ENCODE measurements at regions not wholly inside any gene's neighbourhood (a gene's known extent, or its start where the extent isn't known, plus 50 kb on each side); places are given as distances from the start of the nearest gene placed in this dataset.

DNA sequence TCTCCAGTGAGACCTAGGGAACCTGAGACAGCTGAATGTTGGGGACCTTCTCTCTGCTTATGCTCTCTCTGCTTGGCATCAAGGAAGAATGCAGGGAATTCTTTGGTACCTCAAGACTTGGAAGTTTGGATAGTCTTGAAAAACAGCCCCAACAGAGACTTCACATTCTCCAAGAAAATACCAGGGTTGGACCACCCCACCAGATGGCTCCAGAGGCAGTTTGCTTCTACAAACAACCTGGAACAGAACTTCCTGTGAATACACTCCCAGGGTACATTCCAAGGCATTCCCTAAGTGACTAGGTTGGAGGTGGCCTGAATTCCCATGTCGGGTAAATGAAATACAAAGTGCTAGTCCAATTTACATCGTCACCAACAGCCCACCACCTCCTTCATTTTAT is 314.4 kb downstream of the PMP22 start:
- no peak for DNase-seq
- Histone ChIP-seq H3K27me3 (no peaks in the 10 kb centered on the region), H3K4me3 (replicated peaks in 1 of 3) (no peak overlapping the region), H3K36me3 (no peaks in the 10 kb centered on the region), H3K27ac (no peak overlapping the region), H3K4me1 (no peaks in the 10 kb centered on the region), H3K9me3 (no peaks in the 10 kb centered on the region)
- 81 to 90% methylated on average over 2 of the region's 2 CpGs for WGBS, 2 donors
- intact Hi-C loops (cut with DNase I) = no loop called here
- TF ChIP-seq, protein P1, sequence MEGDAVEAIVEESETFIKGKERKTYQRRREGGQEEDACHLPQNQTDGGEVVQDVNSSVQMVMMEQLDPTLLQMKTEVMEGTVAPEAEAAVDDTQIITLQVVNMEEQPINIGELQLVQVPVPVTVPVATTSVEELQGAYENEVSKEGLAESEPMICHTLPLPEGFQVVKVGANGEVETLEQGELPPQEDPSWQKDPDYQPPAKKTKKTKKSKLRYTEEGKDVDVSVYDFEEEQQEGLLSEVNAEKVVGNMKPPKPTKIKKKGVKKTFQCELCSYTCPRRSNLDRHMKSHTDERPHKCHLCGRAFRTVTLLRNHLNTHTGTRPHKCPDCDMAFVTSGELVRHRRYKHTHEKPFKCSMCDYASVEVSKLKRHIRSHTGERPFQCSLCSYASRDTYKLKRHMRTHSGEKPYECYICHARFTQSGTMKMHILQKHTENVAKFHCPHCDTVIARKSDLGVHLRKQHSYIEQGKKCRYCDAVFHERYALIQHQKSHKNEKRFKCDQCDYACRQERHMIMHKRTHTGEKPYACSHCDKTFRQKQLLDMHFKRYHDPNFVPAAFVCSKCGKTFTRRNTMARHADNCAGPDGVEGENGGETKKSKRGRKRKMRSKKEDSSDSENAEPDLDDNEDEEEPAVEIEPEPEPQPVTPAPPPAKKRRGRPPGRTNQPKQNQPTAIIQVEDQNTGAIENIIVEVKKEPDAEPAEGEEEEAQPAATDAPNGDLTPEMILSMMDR (IDR thresholded peaks at IDR 0.05) = no peak

DNA sequence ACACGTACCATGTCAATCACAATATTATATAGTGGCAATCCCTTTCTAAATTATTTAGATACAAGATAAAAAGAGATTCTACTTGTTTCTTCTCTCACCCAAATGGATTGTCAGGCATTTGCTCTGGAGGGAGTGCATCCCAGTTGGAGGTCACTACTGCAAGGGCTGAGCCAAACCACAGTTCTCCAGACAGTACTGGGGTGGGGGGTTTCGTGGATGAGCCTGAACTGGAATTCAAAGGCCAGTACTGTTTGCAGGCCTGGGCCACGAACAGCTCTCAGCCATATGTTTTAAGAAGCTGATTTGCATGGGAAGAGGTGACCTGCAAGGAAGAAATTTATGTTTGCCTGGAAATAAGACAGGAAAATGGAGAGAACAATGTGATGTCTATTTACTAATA is 314.9 kb downstream of the PMP22 start:
- intact Hi-C loops (cut with DNase I) = no loop called here
- Histone ChIP-seq H3K27me3 (no peaks in the 10 kb centered on the region), H3K27ac (no peak overlapping the region), H3K9me3 (no peaks in the 10 kb centered on the region), H3K4me3 (replicated peaks in 1 of 3) (no peak overlapping the region), H3K36me3 (no peaks in the 10 kb centered on the region), H3K4me1 (no peaks in the 10 kb centered on the region)
- DNase-seq = no peak
- WGBS, 2 donors = 69 to 78% methylated on average over 3 of the region's 3 CpGs
- TF ChIP-seq, protein P1 (IDR thresholded peaks at IDR 0.05) = no peak

DNA sequence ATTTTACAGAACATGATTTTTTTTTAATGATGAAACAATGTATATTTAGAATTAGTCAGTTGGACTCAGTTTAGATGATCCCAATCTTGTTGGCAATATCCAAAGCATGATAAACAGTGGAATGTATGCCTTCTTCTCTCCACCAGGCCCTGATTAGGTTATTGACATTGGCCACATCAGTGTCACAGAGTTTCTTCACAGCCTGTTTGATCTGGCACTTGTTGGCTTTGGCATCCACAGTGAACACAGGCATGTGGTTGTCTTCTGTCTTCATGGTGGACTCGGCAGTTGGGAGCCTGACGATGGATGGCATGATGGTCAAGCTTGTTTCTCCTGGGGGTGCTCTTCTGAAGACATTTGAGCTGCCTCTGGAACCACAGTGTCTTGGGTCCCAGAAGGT is 317.5 kb downstream of the PMP22 start:
- intact Hi-C loops (cut with DNase I) = no loop called here
- Histone ChIP-seq H3K9me3 (no peaks in the 10 kb centered on the region), H3K4me1 (no peaks in the 10 kb centered on the region), H3K4me3 (replicated peaks in 1 of 3) (no peak overlapping the region), H3K27ac (no peak overlapping the region), H3K36me3 (no peaks in the 10 kb centered on the region), H3K27me3 (no peaks in the 10 kb centered on the region)
- 82 to 97% methylated on average over 2 of the region's 2 CpGs for WGBS, 2 donors
- DNase-seq = no peak
- TF ChIP-seq POLR2A (IDR thresholded peaks at IDR 0.05) = no peak
- TF ChIP-seq, protein P1 (IDR thresholded peaks at IDR 0.05) = no peak

DNA sequence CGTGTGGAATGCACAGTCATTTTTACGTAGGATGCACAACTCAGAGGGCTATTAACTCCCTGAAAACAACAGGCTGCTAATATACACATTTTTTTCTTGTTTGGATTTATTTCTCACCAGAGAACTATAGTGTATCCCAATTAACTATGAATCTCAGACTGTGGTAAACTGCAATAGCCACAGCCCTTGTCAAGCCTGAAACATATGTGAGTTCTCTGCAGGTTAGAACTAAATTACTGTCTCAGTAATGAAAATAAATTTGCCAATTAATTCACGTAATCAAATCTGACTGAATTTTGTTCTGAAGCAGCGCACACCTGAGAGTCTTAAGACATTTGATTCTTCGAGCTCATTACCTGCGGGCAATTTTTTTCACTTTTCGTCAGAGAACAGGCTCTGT is 318.6 kb downstream of the PMP22 start:
- intact Hi-C loops (cut with DNase I) = no loop called here
- TF ChIP-seq, protein P1 (IDR thresholded peaks at IDR 0.05) = no peak
- TF ChIP-seq POLR2A (IDR thresholded peaks at IDR 0.05) = no peak
- Histone ChIP-seq H3K36me3 (no peaks in the 10 kb centered on the region), H3K4me1 (no peaks in the 10 kb centered on the region), H3K27me3 (no peaks in the 10 kb centered on the region), H3K9me3 (no peaks in the 10 kb centered on the region), H3K4me3 (replicated peaks in 1 of 3) (no peak overlapping the region), H3K27ac (no peak overlapping the region)
- no peak for DNase-seq
- WGBS, 2 donors = 82 to 88% methylated on average over 7 of the region's 7 CpGs

DNA sequence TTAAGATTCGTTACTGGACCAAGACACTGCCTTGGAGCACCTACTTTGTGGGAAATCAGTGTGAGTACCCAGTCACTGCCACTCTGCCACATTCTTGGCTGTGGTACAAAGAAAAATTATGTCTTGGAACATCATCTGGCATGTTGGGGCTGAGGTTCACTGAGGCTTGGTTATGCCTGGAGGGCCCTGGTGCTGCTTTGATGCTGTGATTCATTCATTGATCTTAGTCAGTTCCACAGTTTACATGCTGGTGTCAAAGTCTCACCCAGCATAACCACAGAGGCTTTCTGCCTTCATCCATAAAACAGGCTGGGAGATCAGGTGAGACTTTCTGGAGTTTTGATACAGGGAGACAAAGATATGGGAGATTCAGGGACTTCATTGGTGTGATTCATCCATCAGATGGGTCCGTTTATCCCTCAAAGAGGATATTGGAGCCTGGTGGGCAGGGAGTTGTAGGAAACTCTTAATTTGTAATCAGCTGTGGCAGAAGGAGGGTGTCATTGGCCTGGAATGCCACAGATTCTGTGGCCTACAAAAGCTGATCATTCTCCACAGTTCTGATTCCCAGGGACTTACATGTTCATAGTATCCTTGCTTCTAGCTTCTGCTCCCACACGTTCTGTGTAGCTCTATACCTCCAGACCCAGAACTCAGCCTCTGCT is 322.5 kb downstream of the PMP22 start:
- no peak overlapping the region for H3K27ac ChIP-seq
- DNase-seq = no peak
- intact Hi-C loops (cut with DNase I) = no loop called here
- H3K27me3 ChIP-seq = no peaks in the 10 kb centered on the region
- TF ChIP-seq, protein P1 (IDR thresholded peaks at IDR 0.05) = no peak
- no peak for TF ChIP-seq POLR2A (IDR thresholded peaks at IDR 0.05)
- H3K36me3 ChIP-seq = no peaks in the 10 kb centered on the region
- H3K4me1 ChIP-seq = no peaks in the 10 kb centered on the region
- H3K4me3 ChIP-seq (replicated peaks in 1 of 3) = no peak overlapping the region
- no peaks in the 10 kb centered on the region for H3K9me3 ChIP-seq
- 67 to 79% methylated on average over 3 of the region's 3 CpGs for WGBS, 2 donors
